PC-3 (cell line): ENCODE measurements at regions not wholly inside any gene's neighbourhood (a gene's known extent, or its start where the extent isn't known, plus 50 kb on each side); places are given as distances from the start of the nearest gene placed in this dataset.

Experiments used
- ATAC-seq: fragments of 200-7000 bp; cut with Tn5 transposase; 2 replicates; pipeline ENCODE4 v1.9.1; 2020; ENCODE audit warnings: mild to moderate bottlenecking, moderate library complexity
- BruUV-seq: library from RNA; stranded (reverse); fragments of 400-500 nt; replicated peaks from 2 replicates; lab custom pipeline; 2021; lab: Mats Ljungman, UMichigan
- CTCF ChIA-PET: fragments of 300-600 bp; sonication (Branson Sonifier 250); formaldehyde crosslinking; loops from one replicate; lab custom pipeline; 2022; ENCODE audit warnings: antibody characterized with exemption; lab: Charles Lee
- POLR2A ChIA-PET: fragments of 300-600 bp; sonication (Branson Sonifier 250); formaldehyde crosslinking; loops from one replicate; lab custom pipeline; 2022; ENCODE audit warnings: antibody characterized with exemption; ENCODE audit not compliant: unreplicated experiment; lab: Charles Lee
- DNase-seq: peaks from one replicate; pipeline ENCODE4 v3.0.0-alpha.2; 2015
- H2AFZ ChIP-seq: fragments of 300-600 bp; sonication (generic); 2 replicates; pipeline ENCODE4 v1.6.0; 2016; ENCODE audit warnings: antibody characterized with exemption, low read length
- H3F3A ChIP-seq: fragments of 300-600 bp; sonication (generic); one replicate; pipeline ENCODE4 v1.6.0; 2017; ENCODE audit warnings: antibody characterized with exemption, low read length, control low read depth, mild to moderate bottlenecking; ENCODE audit not compliant: unreplicated experiment
- H3K27ac ChIP-seq: fragments of 300-600 bp; sonication (generic); 2 replicates; pipeline ENCODE4 v1.5.1; 2016; ENCODE audit warnings: mild to moderate bottlenecking, low read length
- H3K27me3 ChIP-seq: fragments of 300-600 bp; sonication (generic); 2 replicates; pipeline ENCODE4 v1.6.1; 2016; ENCODE audit warnings: low read length, mixed read lengths
- H3K36me3 ChIP-seq: fragments of 300-600 bp; sonication (generic); 2 replicates; pipeline ENCODE4 v1.6.1; 2016; ENCODE audit warnings: low read depth, mixed run types, low read length, mixed read lengths
- H3K4me1 ChIP-seq: fragments of 300-600 bp; sonication (generic); 2 replicates; pipeline ENCODE4 v1.5.1; 2016; ENCODE audit warnings: low read length; ENCODE audit not compliant: insufficient read depth
- H3K4me2 ChIP-seq: fragments of 300-600 bp; sonication (generic); 2 replicates; pipeline ENCODE4 v1.6.0; 2016; ENCODE audit warnings: low read length
- H3K4me3 ChIP-seq: fragments of 300-600 bp; sonication (generic); 2 replicates; pipeline ENCODE4 v1.5.1; 2016; ENCODE audit warnings: mild to moderate bottlenecking, low read length, mixed read lengths
- H3K79me2 ChIP-seq: fragments of 300-600 bp; sonication (generic); 2 replicates; pipeline ENCODE4 v1.6.1; 2017; ENCODE audit warnings: low read length, mixed read lengths
- H3K9ac ChIP-seq: fragments of 300-600 bp; sonication (generic); 2 replicates; pipeline ENCODE4 v1.6.0; 2016; ENCODE audit warnings: mild to moderate bottlenecking, low read length
- H3K9me2 ChIP-seq: fragments of 300-600 bp; sonication (generic); replicated peaks from 2 replicates; pipeline ENCODE4 v1.6.1; 2016; ENCODE audit warnings: mixed run types, low read length, mixed read lengths
- H3K9me3 ChIP-seq: fragments of 300-600 bp; sonication (generic); 2 replicates; pipeline ENCODE4 v1.6.1; 2016; ENCODE audit warnings: low read length, mixed read lengths
- H4K20me1 ChIP-seq: fragments of 300-600 bp; sonication (generic); 2 replicates; pipeline ENCODE4 v1.6.1; 2016; ENCODE audit warnings: low read length, mixed read lengths
- EZH2 ChIP-seq: fragments of 300-600 bp; sonication (generic); IDR thresholded peaks from one replicate; pipeline ENCODE4 v1.6.1; 2017; ENCODE audit warnings: antibody characterized with exemption, mild to moderate bottlenecking, low read length; ENCODE audit not compliant: unreplicated experiment
- EZH2phosphoT487 ChIP-seq: fragments of 300-600 bp; sonication (generic); IDR thresholded peaks from 2 replicates; pipeline ENCODE4 v1.6.1; 2018; ENCODE audit warnings: mild to moderate bottlenecking, antibody characterized with exemption, low read length, borderline replicate concordance
- intact Hi-C: fragments of 100-400 bp; cut with micrococcal nuclease; formaldehyde crosslinking; loops from 2 replicates; pipeline ENCODE4 v1.9.0; 2023
- TF ChIP-seq, protein P1 (sequence below): fragments of 300-600 bp; sonication (generic); conservative IDR thresholded peaks from 2 replicates; pipeline ENCODE4 v1.5.1; 2017; ENCODE audit warnings: antibody characterized with exemption, low read depth, mild to moderate bottlenecking, low read length

DNA sequence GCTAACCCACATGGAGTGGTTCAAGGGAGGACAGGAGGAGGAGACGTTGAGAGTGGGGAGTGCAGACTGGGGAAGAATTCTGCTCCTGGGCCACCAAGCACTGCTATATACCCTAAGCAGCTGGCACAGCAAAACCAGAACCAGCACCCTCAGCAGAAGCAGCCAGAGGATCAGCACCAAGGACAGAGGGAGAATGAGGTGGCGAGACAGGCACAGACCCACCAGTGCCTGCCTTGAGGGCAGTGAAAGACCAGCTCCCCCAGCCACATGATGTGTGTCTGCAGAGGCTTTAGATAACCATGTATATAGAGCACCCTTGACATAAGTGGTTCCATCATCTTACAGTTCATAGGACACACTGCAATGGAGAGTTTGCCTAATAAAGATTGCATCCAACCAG, 319.0 kb downstream of the GABRB3 start:
- Histone ChIP-seq H3K9me2 (no peaks in the 10 kb centered on the region), H3K79me2 (no peaks in the 10 kb centered on the region), H3F3A (no peaks in the 10 kb centered on the region), H3K9ac (no peak overlapping the region), H3K27ac (no peak overlapping the region), H3K4me3 (no peak overlapping the region), H3K27me3 (peaks cover 7% of the 10 kb centered on the region; the same call in 1 of the 2 replicates), H3K4me1 (no peaks in the 10 kb centered on the region), H3K4me2 (no peak overlapping the region), H3K9me3 (peaks cover 23% of the 10 kb centered on the region), H3K36me3 (no peaks in the 10 kb centered on the region), H4K20me1 (no peaks in the 10 kb centered on the region), H2AFZ (no peak overlapping the region)
- DNase-seq (no peak), ATAC-seq (no peak)
- ChIA-PET CTCF (no interaction called here), POLR2A (no interaction called here)
- intact Hi-C loops, result no loop called here
- BruUV-seq, result no TSS peak
- TF ChIP-seq EZH2 (no peak), EZH2phosphoT487 (no peak)
- TF ChIP-seq, protein P1, sequence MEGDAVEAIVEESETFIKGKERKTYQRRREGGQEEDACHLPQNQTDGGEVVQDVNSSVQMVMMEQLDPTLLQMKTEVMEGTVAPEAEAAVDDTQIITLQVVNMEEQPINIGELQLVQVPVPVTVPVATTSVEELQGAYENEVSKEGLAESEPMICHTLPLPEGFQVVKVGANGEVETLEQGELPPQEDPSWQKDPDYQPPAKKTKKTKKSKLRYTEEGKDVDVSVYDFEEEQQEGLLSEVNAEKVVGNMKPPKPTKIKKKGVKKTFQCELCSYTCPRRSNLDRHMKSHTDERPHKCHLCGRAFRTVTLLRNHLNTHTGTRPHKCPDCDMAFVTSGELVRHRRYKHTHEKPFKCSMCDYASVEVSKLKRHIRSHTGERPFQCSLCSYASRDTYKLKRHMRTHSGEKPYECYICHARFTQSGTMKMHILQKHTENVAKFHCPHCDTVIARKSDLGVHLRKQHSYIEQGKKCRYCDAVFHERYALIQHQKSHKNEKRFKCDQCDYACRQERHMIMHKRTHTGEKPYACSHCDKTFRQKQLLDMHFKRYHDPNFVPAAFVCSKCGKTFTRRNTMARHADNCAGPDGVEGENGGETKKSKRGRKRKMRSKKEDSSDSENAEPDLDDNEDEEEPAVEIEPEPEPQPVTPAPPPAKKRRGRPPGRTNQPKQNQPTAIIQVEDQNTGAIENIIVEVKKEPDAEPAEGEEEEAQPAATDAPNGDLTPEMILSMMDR, result no peak

DNA sequence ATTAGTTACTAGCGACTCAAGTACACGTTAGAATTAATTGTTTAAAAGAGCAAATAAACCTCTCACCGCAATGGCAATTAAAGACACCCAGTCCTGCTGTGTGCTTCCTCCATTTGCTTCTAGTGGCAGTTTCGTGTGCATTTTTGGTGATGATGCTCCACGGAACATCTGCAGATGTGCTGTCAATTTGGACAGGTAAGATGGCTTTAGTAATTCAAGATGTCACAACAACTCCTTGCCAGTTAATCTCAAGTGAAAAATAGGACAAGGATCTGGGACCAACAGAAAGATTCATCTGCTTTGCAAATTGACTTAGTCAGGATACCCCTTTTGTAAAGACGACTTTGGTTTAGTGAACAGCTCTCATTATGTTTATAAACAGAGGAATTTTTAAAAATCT, 320.9 kb downstream of the GABRB3 start:
- Histone ChIP-seq H3K9ac (no peak overlapping the region), H3K4me2 (no peak overlapping the region), H2AFZ (no peak overlapping the region), H3K9me2 (no peaks in the 10 kb centered on the region), H3K27me3 (peaks cover 7% of the 10 kb centered on the region; the same call in 1 of the 2 replicates), H3K4me3 (no peak overlapping the region), H4K20me1 (no peaks in the 10 kb centered on the region), H3F3A (no peaks in the 10 kb centered on the region), H3K36me3 (no peaks in the 10 kb centered on the region), H3K4me1 (no peaks in the 10 kb centered on the region), H3K79me2 (no peaks in the 10 kb centered on the region), H3K27ac (no peak overlapping the region), H3K9me3 (peaks cover 19% of the 10 kb centered on the region)
- ATAC-seq (no peak), DNase-seq (no peak)
- intact Hi-C loops, result no loop called here
- ChIA-PET CTCF (no interaction called here), POLR2A (no interaction called here)
- TF ChIP-seq, protein P1, result no peak
- TF ChIP-seq EZH2 (no peak), EZH2phosphoT487 (no peak)
- no TSS peak for BruUV-seq

DNA sequence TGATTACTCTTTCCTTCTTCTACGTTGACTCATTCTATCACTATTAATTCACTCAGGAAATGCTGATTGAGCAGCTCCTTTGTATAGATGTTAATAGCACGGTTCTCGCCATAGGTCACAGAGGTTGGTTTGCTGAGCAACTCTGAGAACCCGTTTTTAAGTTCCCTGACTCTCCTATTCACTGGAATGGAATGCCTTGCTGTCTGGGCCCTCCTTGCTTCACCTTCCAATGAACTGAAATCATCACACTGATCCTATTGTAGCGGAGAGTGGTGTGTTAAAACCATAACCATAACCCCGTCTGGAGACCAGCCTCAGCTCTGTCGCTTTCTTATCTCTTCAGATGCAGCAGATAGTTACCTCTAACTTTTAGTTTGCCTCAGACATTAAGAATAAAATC, 323.6 kb downstream of the GABRB3 start:
- no peak overlapping the region for H3K27ac ChIP-seq
- peaks cover 7% of the 10 kb centered on the region; the same call in 1 of the 2 replicates for H3K27me3 ChIP-seq
- ATAC-seq (no peak), DNase-seq (peak; percentile 22)
- H3F3A ChIP-seq, result no peaks in the 10 kb centered on the region
- POLR2A ChIA-PET, result no interaction called here
- no peak for TF ChIP-seq EZH2phosphoT487
- TF ChIP-seq, protein P1, result no peak
- TF ChIP-seq EZH2, result no peak
- no peaks in the 10 kb centered on the region for H3K9me2 ChIP-seq
- no peaks in the 10 kb centered on the region for H3K4me1 ChIP-seq
- H2AFZ ChIP-seq, result no peak overlapping the region
- no peaks in the 10 kb centered on the region for H3K79me2 ChIP-seq
- H3K4me3 ChIP-seq, result no peak overlapping the region
- intact Hi-C loops, result no loop called here
- no peaks in the 10 kb centered on the region for H4K20me1 ChIP-seq
- H3K9ac ChIP-seq, result no peak overlapping the region
- no TSS peak for BruUV-seq
- CTCF ChIA-PET, result no interaction called here
- peaks cover 12% of the 10 kb centered on the region; the same call in 1 of the 2 replicates for H3K9me3 ChIP-seq
- no peak overlapping the region for H3K4me2 ChIP-seq
- no peaks in the 10 kb centered on the region for H3K36me3 ChIP-seq
